ENCODE measurements at regions not wholly inside any gene's neighbourhood (a gene's known extent, or its start where the extent isn't known, plus 50 kb on each side); places are given as distances from the start of the nearest gene placed in this dataset.

GRCh38 chrX:20364238-20364637 is 97.5 kb upstream of the RPS6KA3 start:
- DNase-seq = no peak
- no peak overlapping the region for H3K4me2 ChIP-seq
- H3K79me2 ChIP-seq (ENCODE audit: insufficient read depth) = no peaks in the 10 kb centered on the region
- no peak overlapping the region for H2AFZ ChIP-seq (ENCODE audit: low read depth)
- ChIA-PET CTCF (no interaction called here), POLR2A (no interaction called here)
- no peaks in the 10 kb centered on the region for H3K9me2 ChIP-seq
- H3K4me1 ChIP-seq (ENCODE audit: control insufficient read depth in 1 of 2, insufficient read depth in 2 of 2, low read depth in 1 of 2, low read length in 1 of 2) = peaks cover 0 to 6% of the 10 kb centered on the region in 2 experiments; a peak in 1 of 4 replicates
- H3K27me3 ChIP-seq (ENCODE audit: insufficient read depth) = no peaks in the 10 kb centered on the region
- no peaks in the 10 kb centered on the region for H4K20me1 ChIP-seq (ENCODE audit: insufficient read depth)
- no peaks in the 10 kb centered on the region for H3K36me3 ChIP-seq (replicated peaks in 1 of 2; ENCODE audit: control insufficient read depth in 1 of 2, insufficient read depth in 2 of 2, low read length in 1 of 2)
- no peaks in the 10 kb centered on the region for H3K9me3 ChIP-seq
- H3K9ac ChIP-seq = no peak overlapping the region
- WGBS (ENCODE audit: low lambda C conversion rate) = 38% methylated on average over 4 of the region's 4 CpGs
- no peak overlapping the region for H3K4me3 ChIP-seq (ENCODE audit: low read depth in 2 of 2, low read length in 1 of 2)
- no peak for TF ChIP-seq FOSL2 (IDR thresholded peaks at IDR 0.05; ENCODE audit: borderline replicate concordance, low read depth)
- no peak overlapping the region for H3K27ac ChIP-seq (ENCODE audit: low read depth in 2 of 2, low read length in 1 of 2)
- H3F3A ChIP-seq (replicated peaks; ENCODE audit: insufficient read depth) = no peaks in the 10 kb centered on the region

GRCh38 chrX:20363275-20363674 is 96.6 kb upstream of the RPS6KA3 start:
- Histone ChIP-seq H3F3A (replicated peaks; ENCODE audit: insufficient read depth) (no peaks in the 10 kb centered on the region), H3K9me3 (no peaks in the 10 kb centered on the region), H3K27me3 (ENCODE audit: insufficient read depth) (no peaks in the 10 kb centered on the region), H3K4me1 (ENCODE audit: control insufficient read depth in 1 of 2, insufficient read depth in 2 of 2, low read depth in 1 of 2, low read length in 1 of 2) (peaks cover 0 to 6% of the 10 kb centered on the region in 2 experiments; a peak in 1 of 4 replicates), H3K9ac (no peak overlapping the region), H3K27ac (ENCODE audit: low read depth in 2 of 2, low read length in 1 of 2) (no peak overlapping the region), H3K79me2 (ENCODE audit: insufficient read depth) (no peaks in the 10 kb centered on the region), H3K4me3 (ENCODE audit: low read depth in 2 of 2, low read length in 1 of 2) (no peak overlapping the region), H2AFZ (ENCODE audit: low read depth) (0 out of 2 replicates have a peak overlapping the region, but pooled peaks have one; percentile 47), H3K36me3 (replicated peaks in 1 of 2; ENCODE audit: control insufficient read depth in 1 of 2, insufficient read depth in 2 of 2, low read length in 1 of 2) (no peaks in the 10 kb centered on the region), H3K9me2 (no peaks in the 10 kb centered on the region), H4K20me1 (ENCODE audit: insufficient read depth) (no peaks in the 10 kb centered on the region), H3K4me2 (no peak overlapping the region)
- 51% methylated on average over 5 of the region's 5 CpGs for WGBS (ENCODE audit: low lambda C conversion rate)
- ChIA-PET POLR2A (no interaction called here), CTCF (no interaction called here)
- DNase-seq = no peak
- TF ChIP-seq ELF1 (IDR thresholded peaks at IDR 0.05) (no peak), USF1 (IDR thresholded peaks at IDR 0.05; ENCODE audit: borderline replicate concordance, low read depth) (no peak), IRF3 (IDR thresholded peaks at IDR 0.05; ENCODE audit: low read depth, low read length) (no peak)

- TF ChIP-seq FOXM1 (IDR thresholded peaks at IDR 0.05; ENCODE audit: low read depth) = no peak
- TF ChIP-seq PBX3 (IDR thresholded peaks at IDR 0.05) = no peak
- no peak for TF ChIP-seq SMC3 (IDR thresholded peaks at IDR 0.05; ENCODE audit: low read depth, low read length)
- no peak for TF ChIP-seq MAX (IDR thresholded peaks at IDR 0.05; ENCODE audit: low read depth)
- H3K4me2 ChIP-seq = 0 out of 2 replicates have a peak overlapping the region, but pooled peaks have one; percentile 32
- WGBS (ENCODE audit: low lambda C conversion rate) = 36% methylated on average over 19 of the region's 19 CpGs
- peaks cover 0 to 6% of the 10 kb centered on the region in 2 experiments; a peak in 1 of 4 replicates for H3K4me1 ChIP-seq (ENCODE audit: control insufficient read depth in 1 of 2, insufficient read depth in 2 of 2, low read depth in 1 of 2, low read length in 1 of 2)
- no peaks in the 10 kb centered on the region for H3K9me3 ChIP-seq
- no peaks in the 10 kb centered on the region for H4K20me1 ChIP-seq (ENCODE audit: insufficient read depth)
- H3K27ac ChIP-seq (ENCODE audit: low read depth in 2 of 2, low read length in 1 of 2) = peak overlapping the region in 1 of 2 experiments; percentile 27; a peak in 2 of 4 replicates
- no peaks in the 10 kb centered on the region for H3K79me2 ChIP-seq (ENCODE audit: insufficient read depth)
- CTCF ChIA-PET = no interaction called here
- peak overlapping the region; percentile 47; the same call in 1 of the 2 replicates for H2AFZ ChIP-seq (ENCODE audit: low read depth)
- H3F3A ChIP-seq (replicated peaks; ENCODE audit: insufficient read depth) = no peaks in the 10 kb centered on the region
- no peak for DNase-seq
- H3K9me2 ChIP-seq = no peaks in the 10 kb centered on the region
- no peaks in the 10 kb centered on the region for H3K36me3 ChIP-seq (replicated peaks in 1 of 2; ENCODE audit: control insufficient read depth in 1 of 2, insufficient read depth in 2 of 2, low read length in 1 of 2)
- no peaks in the 10 kb centered on the region for H3K27me3 ChIP-seq (ENCODE audit: insufficient read depth)
- POLR2A ChIA-PET = no interaction called here
- H3K4me3 ChIP-seq (ENCODE audit: low read depth in 2 of 2, low read length in 1 of 2) = no peak overlapping the region
- H3K9ac ChIP-seq = no peak overlapping the region
These were observed 95.9 kb upstream of the RPS6KA3 start for GRCh38 chrX:20362268-20363267.
